ENCODE measurements at regions not wholly inside any gene's neighbourhood (a gene's known extent, or its start where the extent isn't known, plus 50 kb on each side); places are given as distances from the start of the nearest gene placed in this dataset.

DNA sequence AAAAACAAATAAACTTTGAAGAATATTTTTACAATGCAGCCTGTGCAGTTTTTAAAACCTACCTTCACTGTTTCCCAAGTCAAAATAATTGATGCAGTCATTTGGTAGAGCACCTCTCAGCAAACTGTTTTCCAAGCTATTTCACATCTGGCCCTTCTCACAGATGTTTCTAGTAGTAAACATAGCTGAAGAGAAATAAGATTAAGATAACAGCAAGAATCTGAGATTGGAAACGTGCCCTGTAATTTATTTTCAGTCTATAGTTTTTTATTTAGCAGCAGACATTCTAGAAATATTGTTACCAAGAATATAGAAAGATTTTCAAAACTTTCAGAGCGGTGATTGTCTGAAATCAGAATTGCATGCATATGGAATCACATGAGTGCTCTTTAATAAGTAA, 440.2 kb downstream of the TRIB2 start:
- intact Hi-C loops (cut with DNase I): no loop called here
- Histone ChIP-seq H3K27ac (no peak overlapping the region), H3K36me3 (no peaks in the 10 kb centered on the region), H3K4me3 (no peak overlapping the region), H3K9me3 (no peaks in the 10 kb centered on the region), H3K27me3 (no peaks in the 10 kb centered on the region), H3K4me1 (no peaks in the 10 kb centered on the region)
- ATAC-seq (no peak), DNase-seq (no peak), FAIRE-seq (no peak)
- TF ChIP-seq, protein P1, sequence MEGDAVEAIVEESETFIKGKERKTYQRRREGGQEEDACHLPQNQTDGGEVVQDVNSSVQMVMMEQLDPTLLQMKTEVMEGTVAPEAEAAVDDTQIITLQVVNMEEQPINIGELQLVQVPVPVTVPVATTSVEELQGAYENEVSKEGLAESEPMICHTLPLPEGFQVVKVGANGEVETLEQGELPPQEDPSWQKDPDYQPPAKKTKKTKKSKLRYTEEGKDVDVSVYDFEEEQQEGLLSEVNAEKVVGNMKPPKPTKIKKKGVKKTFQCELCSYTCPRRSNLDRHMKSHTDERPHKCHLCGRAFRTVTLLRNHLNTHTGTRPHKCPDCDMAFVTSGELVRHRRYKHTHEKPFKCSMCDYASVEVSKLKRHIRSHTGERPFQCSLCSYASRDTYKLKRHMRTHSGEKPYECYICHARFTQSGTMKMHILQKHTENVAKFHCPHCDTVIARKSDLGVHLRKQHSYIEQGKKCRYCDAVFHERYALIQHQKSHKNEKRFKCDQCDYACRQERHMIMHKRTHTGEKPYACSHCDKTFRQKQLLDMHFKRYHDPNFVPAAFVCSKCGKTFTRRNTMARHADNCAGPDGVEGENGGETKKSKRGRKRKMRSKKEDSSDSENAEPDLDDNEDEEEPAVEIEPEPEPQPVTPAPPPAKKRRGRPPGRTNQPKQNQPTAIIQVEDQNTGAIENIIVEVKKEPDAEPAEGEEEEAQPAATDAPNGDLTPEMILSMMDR (IDR thresholded peaks at IDR 0.05): no peak
- 49% methylated on average over 2 of the region's 2 CpGs for WGBS, 2 donors

DNA sequence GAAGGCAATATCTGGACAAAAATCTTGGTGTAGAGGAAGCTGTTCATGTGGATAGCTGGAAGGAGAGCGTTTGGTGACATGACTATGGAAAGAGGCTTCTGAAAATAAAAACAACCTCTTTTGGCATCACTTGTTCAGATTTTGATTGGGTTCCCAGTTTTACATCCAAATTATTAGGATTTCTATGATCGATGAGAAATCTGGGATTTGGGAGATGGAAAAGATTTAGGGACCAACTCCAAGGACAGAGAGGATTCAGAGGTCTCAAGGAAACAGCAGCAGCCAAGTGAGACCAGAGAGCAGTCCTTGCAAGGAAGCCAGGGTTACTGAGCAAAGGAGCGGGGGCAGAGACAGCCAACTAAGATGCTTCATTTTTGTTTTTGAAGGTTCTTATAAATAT, 441.7 kb downstream of the TRIB2 start:
- Histone ChIP-seq H3K4me1 (no peaks in the 10 kb centered on the region), H3K9me3 (no peaks in the 10 kb centered on the region), H3K27me3 (no peaks in the 10 kb centered on the region), H3K4me3 (no peak overlapping the region), H3K27ac (no peak overlapping the region), H3K36me3 (no peaks in the 10 kb centered on the region)
- TF ChIP-seq, protein P1 (IDR thresholded peaks at IDR 0.05): no peak
- no peak for ATAC-seq
- WGBS, 2 donors: 68 to 75% methylated on average over 3 of the region's 3 CpGs
- no peak for DNase-seq
- no peak for FAIRE-seq
- intact Hi-C loops (cut with DNase I): no loop called here

DNA sequence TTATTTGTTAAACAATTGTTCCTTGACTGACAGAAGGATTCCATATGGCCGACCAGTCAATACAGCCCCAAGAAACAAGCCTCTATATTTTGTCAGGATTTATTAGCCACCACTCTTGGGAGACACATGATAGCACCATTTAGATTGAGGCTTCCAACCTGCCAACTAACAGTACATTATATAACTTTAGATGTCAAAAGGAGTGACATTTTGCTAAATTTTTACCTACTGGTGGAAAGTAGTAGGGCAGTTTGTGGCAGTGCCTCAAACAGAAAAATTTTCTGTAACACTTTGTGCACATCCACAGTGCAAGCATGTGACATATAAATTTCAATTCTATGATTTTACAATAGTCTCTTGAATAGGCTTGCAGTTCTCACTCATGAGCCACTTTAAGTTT, 464.0 kb downstream of the TRIB2 start:
- intact Hi-C loops (cut with DNase I): no loop called here
- no peak for FAIRE-seq

DNA sequence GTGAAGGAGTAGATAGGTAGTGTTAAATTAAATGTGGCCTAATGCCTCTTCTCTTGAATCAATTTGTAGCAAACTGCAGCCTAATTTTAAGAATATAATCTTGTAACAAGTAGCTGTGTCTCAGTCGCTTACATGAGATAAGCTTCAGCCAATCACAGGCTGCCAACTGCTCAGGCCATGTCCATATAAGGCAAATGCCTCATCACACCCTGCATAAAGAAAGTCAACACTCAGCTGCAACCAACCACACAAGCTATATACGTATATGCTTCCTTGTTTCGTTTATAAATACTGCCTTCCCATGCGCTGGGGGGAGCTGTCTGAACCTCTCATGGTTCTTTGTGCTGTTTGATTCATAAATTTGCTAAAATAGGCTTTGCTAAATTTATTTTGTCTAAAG, 476.3 kb downstream of the TRIB2 start:
- no peaks in the 10 kb centered on the region for H3K4me1 ChIP-seq
- no peaks in the 10 kb centered on the region for H3K9me3 ChIP-seq
- no peaks in the 10 kb centered on the region for H3K36me3 ChIP-seq
- peaks cover 0 to 5% (median 0%) of the 10 kb centered on the region in 4 donors for H3K27me3 ChIP-seq
- WGBS, 2 donors: 55 to 63% methylated on average over 4 of the region's 4 CpGs
- intact Hi-C loops (cut with DNase I): no loop called here
- no peak overlapping the region for H3K27ac ChIP-seq
- DNase-seq (no peak), ATAC-seq (no peak), FAIRE-seq (no peak)
- no peak overlapping the region for H3K4me3 ChIP-seq
- TF ChIP-seq, protein P1 (IDR thresholded peaks at IDR 0.05): no peak

More for the DNA sequence above, 464.0 kb downstream of the TRIB2 start:
- WGBS, 2 donors: 87 to 94% methylated on average over 1 of the region's 1 CpG
- H3K4me3 ChIP-seq: no peak overlapping the region
- TF ChIP-seq, protein P1 (IDR thresholded peaks at IDR 0.05): no peak
- DNase-seq: no peak
- no peaks in the 10 kb centered on the region for H3K9me3 ChIP-seq
- no peak for ATAC-seq
- no peak overlapping the region for H3K27ac ChIP-seq
- no peaks in the 10 kb centered on the region for H3K27me3 ChIP-seq
- H3K36me3 ChIP-seq: no peaks in the 10 kb centered on the region
- no peaks in the 10 kb centered on the region for H3K4me1 ChIP-seq

DNA sequence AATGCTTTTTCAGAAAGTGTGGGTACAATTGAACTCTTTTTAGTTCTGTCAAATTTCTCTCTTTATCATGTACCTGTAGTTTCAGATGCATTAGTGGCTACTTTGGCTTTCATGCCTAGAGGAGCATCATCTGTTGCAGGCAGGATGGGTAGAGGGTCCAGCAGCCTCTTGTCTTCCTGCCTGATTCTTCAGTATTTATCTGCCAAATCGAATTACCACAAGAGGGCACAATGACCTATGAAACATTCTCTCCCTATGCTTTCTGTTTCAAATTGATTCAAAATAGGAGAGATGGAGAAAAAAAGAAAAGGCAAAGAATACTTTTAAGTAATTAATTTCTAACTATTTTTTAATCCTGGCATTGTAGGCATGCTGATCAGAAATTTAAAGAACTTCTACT, 477.2 kb downstream of the TRIB2 start:
- peak in 3 of 4 donors; percentile 48 to 62 (median 51) for ATAC-seq
- H3K4me1 ChIP-seq: no peaks in the 10 kb centered on the region
- H3K9me3 ChIP-seq: no peaks in the 10 kb centered on the region
- peaks cover 0 to 5% (median 0%) of the 10 kb centered on the region in 4 donors for H3K27me3 ChIP-seq
- intact Hi-C loops (cut with DNase I): no loop called here
- no peak overlapping the region for H3K27ac ChIP-seq
- no peak for FAIRE-seq
- TF ChIP-seq, protein P1 (IDR thresholded peaks at IDR 0.05): peak in 3 of 4 donors; percentile 7 to 22 (median 13)
- WGBS, 2 donors: 2 to 6% methylated on average over 1 of the region's 1 CpG
- DNase-seq: no peak
- no peaks in the 10 kb centered on the region for H3K36me3 ChIP-seq
- no peak overlapping the region for H3K4me3 ChIP-seq

Measured in pancreas (tissue), 10 donors.